Left cardiac atrium (tissue), 4 donors: ENCODE measurements at regions not wholly inside any gene's neighbourhood (a gene's known extent, or its start where the extent isn't known, plus 50 kb on each side); places are given as distances from the start of the nearest gene placed in this dataset.
"Not testable (repeated sequence)": the region's sequence is repeated elsewhere in the genome, so short reads cannot be mapped to it uniquely, and the experiment has no call there.

ENCODE experiments used
- ATAC-seq, 2 donors: fragments of 200-7000 bp; cut with Tn5 transposase; one replicate each; pipeline ENCODE4 v1.9.1; 2020; ENCODE audit warnings: mild to moderate bottlenecking in 2 of 2, moderate library complexity in 2 of 2
- DNase-seq: peaks from one replicate; pipeline ENCODE4 v3.0.0-alpha.2; 2020
- intact Hi-C, 2 donors: fragments of 100-400 bp; cut with DNase I; formaldehyde crosslinking; loops; one replicate each; pipeline versions ENCODE4 v1.14.1 to v1.15.1; 2022 to 2023
- donor health status: DM: no; HTN: yes; CAD: no.
- donor health status: DM: no; HTN: yes; CAD: no; lungs with severe emphysema.
- donor health status: DM: yes; HTN: yes; CAD: no.
- donor health status: Dilated cardiomyopathy.

DNA sequence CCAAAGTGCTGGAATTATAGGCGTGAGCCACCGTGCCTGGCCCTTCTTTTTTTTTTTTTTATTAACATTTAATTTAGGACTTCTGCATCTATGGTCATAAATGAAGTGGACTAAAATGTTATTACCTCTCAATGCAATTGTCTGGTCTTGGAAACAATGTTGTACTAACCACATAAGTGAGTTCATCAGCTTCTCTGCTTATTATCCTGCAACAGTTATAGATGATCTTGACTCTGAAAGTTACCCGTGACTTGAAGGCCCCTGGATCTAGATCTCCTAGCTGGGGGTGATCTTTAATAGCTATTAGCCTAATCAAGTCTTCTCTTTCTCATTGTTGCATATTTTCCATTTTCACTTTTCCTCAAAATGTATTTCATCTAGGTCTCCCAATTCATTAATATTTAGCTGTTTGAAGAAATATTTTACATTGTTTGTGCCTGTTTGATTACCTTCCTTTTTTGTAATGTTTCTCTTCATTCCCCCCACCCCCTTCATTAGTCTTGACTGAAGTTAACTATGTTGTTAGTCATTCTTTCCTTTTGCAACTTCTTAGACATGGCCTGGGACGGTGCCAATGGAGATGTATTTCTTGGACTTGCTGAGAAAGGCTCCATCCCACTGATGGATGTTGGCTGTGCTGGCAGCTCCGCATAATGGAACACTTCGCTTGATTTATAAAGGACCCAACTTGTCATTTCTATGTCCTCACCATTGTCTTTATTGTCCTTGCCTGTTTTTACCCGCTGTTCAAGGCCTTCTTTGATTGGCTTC, 141.6 kb upstream of the RIOK3 start:
- DNase-seq (peak; percentile 88), ATAC-seq (peak; percentile 48 to 82)
- intact Hi-C loops: no loop called here

DNA sequence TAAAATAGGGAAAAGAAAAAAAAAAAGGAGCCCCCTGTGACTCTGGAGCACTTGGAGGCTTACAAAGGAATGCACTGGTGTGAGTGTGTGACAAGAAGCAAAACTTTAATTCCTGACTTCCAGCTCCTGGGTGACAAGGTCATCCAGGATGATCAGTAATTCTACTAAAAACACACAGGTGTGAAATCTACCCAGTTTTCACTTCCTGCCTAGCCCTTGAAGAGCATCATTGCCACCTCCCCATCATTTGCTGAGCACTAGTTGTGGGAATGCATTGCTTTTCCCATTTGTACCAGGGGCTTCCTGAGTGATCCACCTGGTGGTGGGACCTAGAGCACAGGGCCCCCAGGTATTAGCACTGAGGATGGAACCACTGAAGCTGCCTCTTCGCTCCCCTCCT, 139.7 kb upstream of the RIOK3 start:
- intact Hi-C loops: no loop called here
- no peak for DNase-seq
- ATAC-seq: no peak

DNA sequence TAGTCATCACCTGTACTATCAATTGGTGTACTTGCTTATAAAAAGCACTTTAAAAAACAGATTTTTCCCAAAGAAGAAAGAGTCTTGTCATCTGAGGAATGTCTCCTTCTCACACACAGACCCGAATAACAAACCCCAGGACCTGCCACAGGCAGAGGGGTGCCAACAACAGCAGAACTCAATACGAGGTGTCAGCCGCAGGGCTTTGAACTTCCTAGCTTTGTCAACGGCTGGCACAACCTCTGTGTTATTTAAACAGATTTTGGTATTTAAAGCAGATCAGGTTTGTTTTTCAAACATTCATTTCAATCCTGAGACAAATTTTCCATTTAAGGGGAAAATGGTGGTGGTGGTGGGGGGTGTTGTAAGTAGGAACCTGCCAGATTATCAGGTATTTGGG, 138.4 kb upstream of the RIOK3 start:
- no peak for ATAC-seq

GRCh38 chr18:23316316-23316715, 136.8 kb upstream of the RIOK3 start:
- ATAC-seq: no peak
- DNase-seq: no peak
- intact Hi-C loops: no loop called here

More for the DNA sequence above, 138.4 kb upstream of the RIOK3 start:
- intact Hi-C loops: no loop called here
- DNase-seq: no peak

DNA sequence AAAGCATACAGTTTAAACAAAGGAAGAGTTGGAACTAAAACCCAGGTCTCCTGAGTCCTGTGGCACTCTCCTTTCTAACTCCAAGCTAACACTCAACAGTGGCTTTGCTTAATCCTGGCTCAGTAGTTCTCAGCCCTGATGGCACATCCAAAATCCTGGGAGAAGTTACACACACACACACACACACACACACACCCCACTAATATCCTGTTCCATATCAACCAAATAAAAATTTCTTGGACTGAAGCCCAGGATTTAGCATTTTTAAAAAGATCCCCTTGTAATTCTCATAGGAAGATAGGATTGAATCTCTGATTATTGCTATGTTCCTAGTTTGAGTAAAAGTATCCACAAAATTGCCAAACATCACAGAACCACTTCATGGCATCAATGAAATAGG, 136.1 kb upstream of the RIOK3 start:
- ATAC-seq (no peak), DNase-seq (no peak)
- intact Hi-C loops: no loop called here

- no peak for DNase-seq
- intact Hi-C loops: no loop called here
- no peak for ATAC-seq
Observed at GRCh38 chr18:23317975-23318675, 135.0 kb upstream of the RIOK3 start.

DNA sequence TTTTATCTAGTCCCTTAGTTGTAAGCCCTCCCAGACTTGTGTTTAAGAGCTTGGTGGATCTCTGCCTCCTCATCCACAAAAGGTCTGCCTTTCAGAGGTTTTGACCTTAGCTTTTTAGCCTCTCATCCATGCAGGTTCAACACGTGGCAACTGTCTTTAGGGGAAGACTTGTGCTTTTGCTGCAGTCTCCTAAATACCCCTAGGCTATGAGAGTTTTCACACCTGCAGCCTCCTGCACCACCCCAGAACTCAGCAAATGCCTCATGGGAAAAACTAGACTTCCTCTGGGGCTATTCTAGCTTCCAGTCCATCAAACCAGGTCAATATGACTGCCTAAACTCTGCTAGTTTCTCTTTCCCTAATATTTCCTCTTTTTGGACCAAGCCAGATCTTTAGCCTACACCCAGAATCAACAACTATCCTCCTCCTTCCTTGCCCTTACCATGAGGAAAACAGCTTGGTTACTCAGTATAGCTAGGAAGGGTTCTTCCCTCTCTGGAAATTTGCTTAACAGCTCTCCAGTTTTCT, 132.3 kb upstream of the RIOK3 start:
- ATAC-seq (no peak), DNase-seq (no peak)
- intact Hi-C loops: no loop called here

GRCh38 chr18:23321996-23322395, 131.1 kb upstream of the RIOK3 start:
- no peak for DNase-seq
- intact Hi-C loops: no loop called here
- ATAC-seq: no peak

- DNase-seq: no peak
- intact Hi-C loops: no loop called here
- ATAC-seq: no peak
Observed at GRCh38 chr18:23324056-23324811, 128.9 kb upstream of the RIOK3 start.

GRCh38 chr18:23324861-23325260, 128.2 kb upstream of the RIOK3 start:
- ATAC-seq (no peak), DNase-seq (no peak)
- intact Hi-C loops: no loop called here

DNA sequence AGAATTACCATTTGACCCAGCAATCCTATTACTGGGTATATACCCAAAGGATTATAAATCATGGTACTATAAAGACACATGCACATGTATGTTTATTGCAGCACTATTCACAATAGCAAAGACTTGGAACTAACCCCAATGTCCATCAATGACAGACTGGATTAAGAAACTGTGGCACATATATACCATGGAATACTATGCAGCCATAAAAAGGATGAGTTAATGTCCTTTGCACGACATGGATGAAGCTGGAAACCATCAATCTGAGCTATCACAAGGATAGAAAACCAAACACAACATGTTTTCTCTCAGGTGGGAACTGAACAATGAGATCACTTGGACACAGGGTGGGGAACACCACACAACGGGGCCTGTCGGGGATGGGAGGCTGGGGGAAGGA, 123.4 kb upstream of the RIOK3 start:
- intact Hi-C loops, DNase-seq, ATAC-seq: not testable (repeated sequence)

DNA sequence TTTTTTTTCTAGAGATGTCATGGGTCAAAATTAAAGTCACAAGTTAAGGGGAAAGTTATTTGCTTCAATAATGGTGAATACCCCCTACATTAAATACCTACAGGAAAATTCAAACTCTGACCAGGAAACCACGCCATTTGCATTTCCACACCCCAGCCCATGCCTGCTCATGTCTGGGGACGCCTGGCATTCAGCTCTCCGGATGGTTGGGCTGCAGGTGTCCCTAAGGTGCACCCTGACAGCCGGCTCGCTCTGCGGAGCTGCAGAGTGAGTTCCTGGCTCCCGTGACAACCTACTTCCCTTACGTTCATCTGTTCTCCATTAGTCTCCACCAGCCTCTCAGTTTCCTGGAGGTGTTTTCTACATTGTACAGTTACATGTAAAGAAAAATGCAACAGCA, 122.7 kb upstream of the RIOK3 start:
- ATAC-seq (no peak), DNase-seq (no peak)
- intact Hi-C loops: no loop called here

- DNase-seq (no peak), ATAC-seq (no peak)
- intact Hi-C loops: no loop called here
Observed at GRCh38 chr18:23331091-23331920, 121.8 kb upstream of the RIOK3 start.

DNA sequence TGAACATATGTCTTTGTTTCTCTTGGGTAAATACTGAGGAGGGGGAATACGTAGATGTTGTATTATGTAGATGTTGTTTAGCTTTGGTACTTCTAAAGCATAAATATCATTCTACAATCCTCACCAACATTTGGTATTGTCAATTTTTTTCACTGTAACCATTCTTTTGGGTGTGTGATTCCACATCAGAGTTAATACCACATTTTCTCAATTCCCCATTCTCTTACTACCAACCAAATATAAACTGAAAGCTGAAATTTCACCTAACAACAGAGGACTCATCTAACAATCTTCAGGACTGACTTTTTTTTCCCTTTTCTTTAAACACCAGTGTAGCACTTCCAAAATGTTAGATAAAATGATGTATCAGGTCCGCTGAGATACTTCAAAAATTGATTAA, 120.7 kb upstream of the RIOK3 start:
- DNase-seq: no peak
- ATAC-seq: no peak
- intact Hi-C loops: no loop called here

GRCh38 chr18:23333827-23334226, 119.3 kb upstream of the RIOK3 start:
- DNase-seq (no peak), ATAC-seq (no peak)
- intact Hi-C loops: no loop called here

GRCh38 chr18:23334569-23334968, 118.5 kb upstream of the RIOK3 start:
- ATAC-seq (no peak), DNase-seq (no peak)
- intact Hi-C loops: no loop called here

DNA sequence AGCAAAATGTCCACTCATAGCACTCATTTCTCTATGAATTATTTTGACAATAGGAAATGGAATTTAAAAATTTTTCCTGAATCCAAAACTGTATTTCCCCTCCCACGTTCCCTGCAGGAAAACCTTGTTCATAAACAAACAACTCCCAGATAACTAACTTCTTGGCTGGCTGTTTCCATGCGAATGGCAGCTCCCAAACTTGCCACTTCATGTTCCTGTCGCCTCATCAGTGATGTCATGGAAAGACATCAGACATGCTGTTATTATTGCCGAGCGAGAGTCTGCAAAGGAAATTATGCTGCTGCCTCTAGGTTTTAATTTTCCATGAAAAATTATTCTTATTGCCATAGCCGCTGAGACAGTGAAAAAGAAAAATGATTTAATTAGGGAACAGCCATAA, 117.0 kb upstream of the RIOK3 start:
- intact Hi-C loops: no loop called here
- ATAC-seq (peak in 1 of 2 donors; percentile 56), DNase-seq (peak; percentile 39)

DNA sequence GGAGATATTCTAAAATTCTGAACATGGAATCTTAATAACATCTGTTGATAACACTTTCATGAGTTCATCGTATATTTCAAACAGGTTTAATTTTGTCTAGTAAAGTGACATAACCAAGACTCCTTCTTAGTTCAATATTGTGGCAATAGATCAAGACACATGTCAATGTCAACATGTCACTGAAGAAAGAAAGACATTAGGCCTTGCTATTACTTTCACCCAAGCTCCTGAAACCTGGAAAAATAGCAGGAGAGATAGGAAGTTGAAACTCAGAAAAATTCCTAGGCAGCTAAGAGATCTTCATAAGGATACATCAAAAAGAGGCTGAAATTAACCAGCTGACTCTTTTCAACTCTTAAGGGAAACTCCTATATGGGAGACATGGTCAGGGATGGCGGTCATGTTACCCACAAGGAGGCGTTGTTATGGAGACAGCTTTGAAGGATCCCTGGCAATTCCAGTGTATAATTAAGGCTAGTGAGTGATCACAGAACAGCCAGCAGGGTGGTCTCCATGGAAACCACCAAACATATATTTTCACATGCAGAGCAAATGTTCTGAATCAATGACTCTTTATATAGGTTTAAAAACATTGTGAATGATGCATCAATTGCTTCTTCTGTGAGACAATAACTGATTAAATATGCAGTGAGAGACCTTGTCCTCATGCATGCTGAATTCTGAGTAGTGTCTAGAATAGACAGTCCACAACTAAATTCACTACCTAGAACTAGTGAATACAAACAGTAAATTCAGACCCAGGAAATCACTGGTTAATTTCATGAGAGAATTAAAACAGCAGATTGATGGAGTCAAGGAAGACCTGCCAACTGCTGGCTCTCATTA, 115.3 kb upstream of the RIOK3 start:
- DNase-seq (no peak), ATAC-seq (no peak)
- intact Hi-C loops: no loop called here
